ENCODE measurements at regions not wholly inside any gene's neighbourhood (a gene's known extent, or its start where the extent isn't known, plus 50 kb on each side); places are given as distances from the start of the nearest gene placed in this dataset.

DNA sequence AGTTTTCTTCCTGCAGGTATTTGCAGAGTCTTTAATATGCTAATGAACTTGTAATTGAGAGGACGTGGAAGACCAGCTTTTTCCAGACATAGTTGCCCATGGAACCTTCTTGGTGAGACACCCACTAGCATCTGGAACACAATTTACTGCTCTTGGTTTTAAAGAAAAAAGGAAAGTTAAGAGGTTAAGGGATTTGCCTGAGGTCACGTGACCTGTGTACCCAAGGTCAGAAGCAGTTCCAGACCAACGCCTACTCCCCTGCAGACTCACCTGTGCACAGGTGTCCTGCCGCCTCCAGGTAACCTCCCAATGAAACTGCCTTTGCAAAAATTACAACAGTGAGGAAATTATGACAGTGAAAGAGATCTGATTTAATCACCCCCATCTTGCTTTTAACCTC lies 172.7 kb downstream of the ANAPC1 start:
- TF ChIP-seq, protein P1, sequence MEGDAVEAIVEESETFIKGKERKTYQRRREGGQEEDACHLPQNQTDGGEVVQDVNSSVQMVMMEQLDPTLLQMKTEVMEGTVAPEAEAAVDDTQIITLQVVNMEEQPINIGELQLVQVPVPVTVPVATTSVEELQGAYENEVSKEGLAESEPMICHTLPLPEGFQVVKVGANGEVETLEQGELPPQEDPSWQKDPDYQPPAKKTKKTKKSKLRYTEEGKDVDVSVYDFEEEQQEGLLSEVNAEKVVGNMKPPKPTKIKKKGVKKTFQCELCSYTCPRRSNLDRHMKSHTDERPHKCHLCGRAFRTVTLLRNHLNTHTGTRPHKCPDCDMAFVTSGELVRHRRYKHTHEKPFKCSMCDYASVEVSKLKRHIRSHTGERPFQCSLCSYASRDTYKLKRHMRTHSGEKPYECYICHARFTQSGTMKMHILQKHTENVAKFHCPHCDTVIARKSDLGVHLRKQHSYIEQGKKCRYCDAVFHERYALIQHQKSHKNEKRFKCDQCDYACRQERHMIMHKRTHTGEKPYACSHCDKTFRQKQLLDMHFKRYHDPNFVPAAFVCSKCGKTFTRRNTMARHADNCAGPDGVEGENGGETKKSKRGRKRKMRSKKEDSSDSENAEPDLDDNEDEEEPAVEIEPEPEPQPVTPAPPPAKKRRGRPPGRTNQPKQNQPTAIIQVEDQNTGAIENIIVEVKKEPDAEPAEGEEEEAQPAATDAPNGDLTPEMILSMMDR (IDR thresholded peaks at IDR 0.05): no peak
- TF ChIP-seq POLR2A (IDR thresholded peaks at IDR 0.05): no peak

Measured in esophagus squamous epithelium (tissue), 4 donors.